ENCODE measurements at regions not wholly inside any gene's neighbourhood (a gene's known extent, or its start where the extent isn't known, plus 50 kb on each side); places are given as distances from the start of the nearest gene placed in this dataset.

DNA sequence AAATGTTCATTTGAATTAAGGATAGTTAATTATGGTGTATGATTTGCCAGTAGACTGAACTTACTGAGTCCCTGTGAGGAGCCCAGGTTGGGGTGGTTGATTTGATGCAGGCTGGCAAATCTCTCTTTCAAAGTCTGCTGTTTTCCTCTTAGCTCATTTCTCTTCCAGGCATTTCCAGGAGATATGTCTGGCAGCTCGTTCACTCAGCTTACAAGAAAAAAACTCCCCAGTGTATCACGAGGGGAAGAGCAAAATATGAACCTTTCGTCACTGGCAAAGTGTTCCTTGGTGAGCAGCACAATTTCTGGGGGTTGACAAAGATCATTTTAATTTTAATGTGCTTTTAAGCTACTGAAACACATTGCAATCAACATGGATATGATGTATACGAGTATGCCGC is 244.2 kb downstream of the CBLL2 start:
- H3K4me3 ChIP-seq (ENCODE audit: low read depth, low read length), result no peak overlapping the region
- TF ChIP-seq, protein P1, sequence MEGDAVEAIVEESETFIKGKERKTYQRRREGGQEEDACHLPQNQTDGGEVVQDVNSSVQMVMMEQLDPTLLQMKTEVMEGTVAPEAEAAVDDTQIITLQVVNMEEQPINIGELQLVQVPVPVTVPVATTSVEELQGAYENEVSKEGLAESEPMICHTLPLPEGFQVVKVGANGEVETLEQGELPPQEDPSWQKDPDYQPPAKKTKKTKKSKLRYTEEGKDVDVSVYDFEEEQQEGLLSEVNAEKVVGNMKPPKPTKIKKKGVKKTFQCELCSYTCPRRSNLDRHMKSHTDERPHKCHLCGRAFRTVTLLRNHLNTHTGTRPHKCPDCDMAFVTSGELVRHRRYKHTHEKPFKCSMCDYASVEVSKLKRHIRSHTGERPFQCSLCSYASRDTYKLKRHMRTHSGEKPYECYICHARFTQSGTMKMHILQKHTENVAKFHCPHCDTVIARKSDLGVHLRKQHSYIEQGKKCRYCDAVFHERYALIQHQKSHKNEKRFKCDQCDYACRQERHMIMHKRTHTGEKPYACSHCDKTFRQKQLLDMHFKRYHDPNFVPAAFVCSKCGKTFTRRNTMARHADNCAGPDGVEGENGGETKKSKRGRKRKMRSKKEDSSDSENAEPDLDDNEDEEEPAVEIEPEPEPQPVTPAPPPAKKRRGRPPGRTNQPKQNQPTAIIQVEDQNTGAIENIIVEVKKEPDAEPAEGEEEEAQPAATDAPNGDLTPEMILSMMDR (IDR thresholded peaks at IDR 0.05; ENCODE audit: control insufficient read depth, extremely low read depth, insufficient read depth), result no peak
- no peak for DNase-seq (ENCODE audit: low read depth)

DNA sequence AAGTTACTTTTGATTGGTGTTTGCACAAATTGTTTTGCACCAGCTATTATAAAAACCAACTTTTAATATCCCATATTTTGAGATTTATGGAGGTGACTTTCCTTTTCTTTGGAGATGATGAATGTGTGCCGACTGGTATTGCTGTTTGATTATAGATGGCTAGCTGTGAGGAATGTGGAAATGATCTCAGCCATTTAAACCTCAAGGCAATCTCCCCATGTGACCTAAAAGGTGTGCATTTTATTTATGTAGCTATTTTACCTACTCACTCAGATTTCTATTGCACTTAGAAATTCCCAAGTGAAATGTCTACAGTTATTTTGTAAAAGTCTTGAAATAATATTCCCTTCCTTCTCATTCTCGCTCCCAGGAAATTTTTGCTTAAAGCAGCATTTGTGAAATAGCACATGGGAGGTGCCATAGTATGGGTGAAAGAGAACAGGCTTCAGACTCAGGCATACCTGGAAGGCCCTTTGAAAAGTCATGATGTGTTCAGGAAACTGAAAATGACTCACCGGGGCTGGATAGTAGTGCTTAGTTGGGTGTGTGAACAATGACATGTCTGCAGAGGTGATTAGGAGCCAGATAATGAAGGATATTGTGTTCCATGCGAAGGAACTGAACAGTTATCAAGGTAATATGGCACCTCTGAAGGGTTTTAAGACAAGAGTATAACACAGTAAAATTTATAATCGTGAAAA is 247.6 kb downstream of the CBLL2 start:
- no peak for DNase-seq (ENCODE audit: low read depth)
- no peak overlapping the region for H3K4me3 ChIP-seq (ENCODE audit: low read depth, low read length)
- TF ChIP-seq, protein P1 (IDR thresholded peaks at IDR 0.05; ENCODE audit: control insufficient read depth, extremely low read depth, insufficient read depth), result no peak

DNA sequence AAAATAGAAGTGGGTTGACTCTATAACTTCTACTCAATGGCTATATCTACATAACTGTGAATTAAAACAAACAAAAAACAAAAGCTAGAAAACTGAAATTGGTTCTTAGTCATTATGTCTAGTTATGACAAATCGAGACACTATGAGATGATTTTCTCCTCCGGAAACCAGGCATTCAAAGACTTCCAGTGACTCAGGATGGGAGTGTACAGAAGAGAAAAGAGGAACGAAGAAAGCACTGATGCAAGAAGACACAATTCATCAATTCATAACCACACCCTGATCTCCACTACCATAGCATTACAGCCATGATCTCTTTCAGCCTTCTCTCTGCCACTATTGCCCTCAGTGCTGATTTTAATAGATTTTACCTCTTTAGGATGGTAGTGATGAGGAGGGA is 253.6 kb downstream of the CBLL2 start:
- DNase-seq (ENCODE audit: low read depth), result no peak
- H3K4me3 ChIP-seq (ENCODE audit: low read depth, low read length), result no peak overlapping the region
- TF ChIP-seq, protein P1 (IDR thresholded peaks at IDR 0.05; ENCODE audit: control insufficient read depth, extremely low read depth, insufficient read depth), result no peak

DNA sequence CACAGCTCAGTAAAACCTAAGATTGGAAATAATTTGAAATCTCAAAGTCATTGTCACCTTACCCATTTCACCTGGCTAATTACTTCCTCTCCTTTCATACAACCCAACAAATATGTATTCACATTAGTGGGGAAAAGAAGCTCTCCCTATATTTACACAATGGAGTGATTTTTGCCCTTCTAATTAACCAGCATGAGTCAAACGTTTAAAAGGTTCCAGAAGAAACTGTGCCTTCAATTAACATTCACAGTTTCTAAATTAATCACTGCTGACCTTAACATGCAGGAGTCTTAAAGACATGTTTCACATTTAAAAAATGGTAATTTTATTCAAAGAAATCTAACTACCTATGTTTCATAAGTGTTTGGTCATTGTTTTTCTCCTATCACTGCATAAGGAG is 254.6 kb downstream of the CBLL2 start:
- no peak overlapping the region for H3K4me3 ChIP-seq (ENCODE audit: low read depth, low read length)
- DNase-seq (ENCODE audit: low read depth), result no peak
- TF ChIP-seq, protein P1 (IDR thresholded peaks at IDR 0.05; ENCODE audit: control insufficient read depth, extremely low read depth, insufficient read depth), result no peak

DNA sequence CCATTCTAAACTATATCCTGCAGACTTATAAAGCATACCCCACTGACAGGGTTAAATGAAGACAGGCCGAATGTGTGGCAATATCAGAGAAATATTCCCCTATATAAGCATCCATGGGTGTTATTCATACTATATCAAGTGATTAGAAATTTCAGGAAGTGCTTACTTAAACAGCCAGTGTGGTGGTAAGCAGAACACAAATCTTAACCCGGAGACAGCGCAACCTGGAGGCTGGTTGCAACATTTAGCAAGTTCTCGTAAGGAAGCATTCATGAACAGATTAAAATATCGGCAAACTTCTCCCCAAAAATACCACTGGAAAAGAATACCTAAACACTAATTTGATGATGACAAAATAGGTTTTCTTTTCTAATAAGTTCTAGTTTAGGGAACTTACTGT is 261.2 kb downstream of the CBLL2 start:
- DNase-seq (ENCODE audit: low read depth), result no peak
- no peak overlapping the region for H3K4me3 ChIP-seq (ENCODE audit: low read depth, low read length)
- TF ChIP-seq, protein P1 (IDR thresholded peaks at IDR 0.05; ENCODE audit: control insufficient read depth, extremely low read depth, insufficient read depth), result peak; percentile 21; the same call in 1 of the 2 replicates

DNA sequence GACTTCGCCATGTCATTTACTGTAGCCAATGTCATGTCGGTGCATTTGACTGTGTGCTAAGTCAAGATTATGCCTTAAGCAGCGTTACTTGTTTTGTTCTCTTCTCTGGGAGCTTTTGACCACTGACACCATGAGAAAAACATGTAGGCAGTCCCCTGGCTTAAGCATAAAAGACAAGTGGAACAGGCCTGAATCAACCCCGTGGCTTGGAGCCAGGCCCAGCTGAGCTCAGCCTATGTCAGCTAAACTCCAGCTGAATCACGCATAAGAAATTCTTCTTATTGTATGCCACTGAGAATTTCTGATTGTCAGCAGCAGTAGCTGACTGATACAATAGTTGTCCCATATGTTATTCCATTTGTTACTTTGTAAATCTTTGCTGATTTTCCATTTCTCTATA is 261.9 kb downstream of the CBLL2 start:
- no peak overlapping the region for H3K4me3 ChIP-seq (ENCODE audit: low read depth, low read length)
- no peak for DNase-seq (ENCODE audit: low read depth)
- TF ChIP-seq, protein P1 (IDR thresholded peaks at IDR 0.05; ENCODE audit: control insufficient read depth, extremely low read depth, insufficient read depth), result no peak

DNA sequence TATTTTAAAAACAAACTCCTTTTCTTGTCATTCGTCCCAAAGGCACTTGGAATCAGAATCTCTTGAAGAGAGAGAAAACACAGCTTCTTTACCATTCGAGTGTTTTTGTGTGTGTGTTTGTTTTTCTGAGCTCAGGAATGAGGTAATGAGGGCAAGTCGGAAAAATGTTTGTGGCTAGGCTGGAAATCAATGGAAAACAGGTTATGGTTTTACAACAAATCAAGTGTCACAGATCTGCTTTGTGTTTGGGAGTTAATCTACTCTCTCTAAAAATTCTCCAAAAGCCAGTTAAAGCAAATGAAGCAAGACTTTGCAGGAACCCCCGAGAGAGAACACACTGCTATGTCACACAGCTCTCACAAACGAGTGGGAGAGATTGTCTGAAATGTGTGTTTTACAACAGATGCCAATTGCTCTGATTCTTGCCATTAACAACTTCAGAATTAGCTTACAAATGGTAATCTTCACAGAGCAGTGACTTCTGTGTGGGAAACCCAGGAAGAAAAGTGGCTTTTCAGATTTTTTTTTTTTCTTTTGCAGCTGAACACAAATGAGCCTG is 264.1 kb downstream of the CBLL2 start:
- TF ChIP-seq, protein P1 (IDR thresholded peaks at IDR 0.05; ENCODE audit: control insufficient read depth, extremely low read depth, insufficient read depth), result no peak
- DNase-seq (ENCODE audit: low read depth), result no peak
- H3K4me3 ChIP-seq (ENCODE audit: low read depth, low read length), result no peak overlapping the region

All from LNCaP clone FGC (cell line).